Effector CD4-positive, alpha-beta T cell (primary cell): ENCODE measurements at regions not wholly inside any gene's neighbourhood (a gene's known extent, or its start where the extent isn't known, plus 50 kb on each side); places are given as distances from the start of the nearest gene placed in this dataset.
"Not testable (repeated sequence)": the region's sequence is repeated elsewhere in the genome, so short reads cannot be mapped to it uniquely, and the experiment has no call there.

Experiments used
- DNase-seq: peaks from one replicate; pipeline ENCODE4 v3.0.0-alpha.2; 2020

GRCh38 chrX:47302396-47302795 lies 68.0 kb upstream of the ZNF157 start:
- DNase-seq, result no peak

- not testable (repeated sequence) for DNase-seq
These were observed 63.8 kb upstream of the ZNF157 start for GRCh38 chrX:47306471-47307023.

- DNase-seq, result peak; percentile 12
These were observed 58.2 kb upstream of the ZNF157 start for GRCh38 chrX:47311932-47312774.

GRCh38 chrX:47313056-47313455 lies 57.3 kb upstream of the ZNF157 start:
- no peak for DNase-seq

GRCh38 chrX:47316276-47317025 lies 53.9 kb upstream of the ZNF157 start:
- no peak for DNase-seq
